Mesenchymal stem cell (in vitro differentiated cells and primary cell): ENCODE measurements at regions not wholly inside any gene's neighbourhood (a gene's known extent, or its start where the extent isn't known, plus 50 kb on each side); places are given as distances from the start of the nearest gene placed in this dataset.
A peak's percentile ranks its signal among the peaks of the same experiment; 100 is the strongest.
"Not testable (repeated sequence)": the region's sequence is repeated elsewhere in the genome, so short reads cannot be mapped to it uniquely, and the experiment has no call there.

Experiments used
- DNase-seq: peaks from one replicate; pipeline ENCODE4 v3.0.0-alpha.2; 2013
- H2AFZ ChIP-seq: one replicate; pipeline ENCODE4 v1.6.1; 2013; ENCODE audit warnings: low read depth, mild to moderate bottlenecking, control low read depth, inconsistent platforms, low read length, moderate library complexity
- H2AK5ac ChIP-seq: 2 replicates; pipeline ENCODE4 v1.6.1; 2013; ENCODE audit warnings: low read length, moderate library complexity, mild to moderate bottlenecking, inconsistent platforms; ENCODE audit not compliant: severe bottlenecking
- H2BK120ac ChIP-seq: one replicate; pipeline ENCODE4 v1.6.1; 2013; ENCODE audit warnings: low read depth, mild to moderate bottlenecking, inconsistent platforms, low read length, moderate library complexity
- H2BK12ac ChIP-seq, 2 experiments: one replicate each; pipeline ENCODE4 v1.6.1; 2013; ENCODE audit warnings: inconsistent platforms in 2 of 2, low read length in 2 of 2, mild to moderate bottlenecking in 2 of 2, moderate library complexity in 2 of 2, control low read depth in 1 of 2
- H2BK15ac ChIP-seq: one replicate; pipeline ENCODE4 v1.6.1; 2013; ENCODE audit warnings: mild to moderate bottlenecking, low read depth, inconsistent platforms; ENCODE audit not compliant: poor library complexity, severe bottlenecking
- H2BK5ac ChIP-seq: 2 replicates; pipeline ENCODE4 v1.6.1; 2013; ENCODE audit warnings: low read depth, mild to moderate bottlenecking, low read length, control low read depth, inconsistent platforms; ENCODE audit not compliant: poor library complexity, severe bottlenecking
- H3K14ac ChIP-seq, 2 experiments: one replicate each; pipeline ENCODE4 v1.6.1; 2013; ENCODE audit warnings: inconsistent platforms in 2 of 2, low read length in 2 of 2, control low read depth in 1 of 2, mild to moderate bottlenecking in 1 of 2, moderate library complexity in 1 of 2
- H3K18ac ChIP-seq, 2 experiments: one replicate each; pipeline ENCODE4 v1.6.1; 2013; ENCODE audit warnings: inconsistent platforms in 2 of 2, low read length in 2 of 2, control low read depth in 1 of 2, low read depth in 1 of 2, mild to moderate bottlenecking in 1 of 2
- H3K23ac ChIP-seq, 2 experiments: one replicate each; pipeline ENCODE4 v1.6.1; 2013; ENCODE audit warnings: inconsistent platforms in 2 of 2, low read length in 2 of 2, mild to moderate bottlenecking in 2 of 2, moderate library complexity in 2 of 2, control low read depth in 1 of 2
- H3K27ac ChIP-seq: 2 replicates; pipeline ENCODE4 v1.5.1; 2013; ENCODE audit warnings: mild to moderate bottlenecking, moderate library complexity, low read length, control low read depth, inconsistent platforms; ENCODE audit not compliant: poor library complexity, severe bottlenecking
- H3K27me3 ChIP-seq, 2 experiments: 2 replicates each; pipeline versions ENCODE4 v1.6.1 to v1.7.0; 2013; ENCODE audit warnings: low read length in 2 of 2, mild to moderate bottlenecking in 2 of 2, moderate library complexity in 2 of 2, control low read depth in 1 of 2, inconsistent platforms in 1 of 2; ENCODE audit not compliant: control insufficient read depth in 1 of 2, insufficient read depth in 1 of 2
- H3K36me3 ChIP-seq, 2 experiments: 2 replicates each; pipeline versions ENCODE4 v1.6.1 to v1.7.0; 2013; ENCODE audit warnings: low read length in 2 of 2, control low read depth in 1 of 2, inconsistent platforms in 1 of 2, low read depth in 1 of 2, mild to moderate bottlenecking in 1 of 2; ENCODE audit not compliant: insufficient read depth in 2 of 2, control insufficient read depth in 1 of 2
- H3K4ac ChIP-seq, 2 experiments: one replicate each; pipeline ENCODE4 v1.6.1; 2013; ENCODE audit warnings: inconsistent platforms in 2 of 2, low read length in 2 of 2, mild to moderate bottlenecking in 2 of 2, moderate library complexity in 2 of 2, control low read depth in 1 of 2, low read depth in 1 of 2
- H3K4me1 ChIP-seq: 2 replicates; pipeline ENCODE4 v1.6.1; 2013; ENCODE audit warnings: low read depth, low read length, control low read depth; ENCODE audit not compliant: control insufficient read depth, insufficient read depth
- H3K4me2 ChIP-seq: 2 replicates; pipeline ENCODE4 v1.6.1; 2013; ENCODE audit warnings: low read length, mild to moderate bottlenecking, inconsistent platforms; ENCODE audit not compliant: poor library complexity, severe bottlenecking
- H3K4me3 ChIP-seq, 2 experiments: 2 replicates each; pipeline versions ENCODE4 v1.5.1 to v1.7.0; 2013; ENCODE audit warnings: low read length in 2 of 2, mild to moderate bottlenecking in 2 of 2, control low read depth in 1 of 2, low read depth in 1 of 2; ENCODE audit not compliant: insufficient read depth in 1 of 2
- H3K79me1 ChIP-seq: replicated peaks from 2 replicates; pipeline ENCODE4 v1.6.1; 2013; ENCODE audit warnings: mild to moderate bottlenecking, control low read depth, low read length, inconsistent platforms; ENCODE audit not compliant: poor library complexity, severe bottlenecking
- H3K9ac ChIP-seq: 2 replicates; pipeline ENCODE4 v1.7.0; 2013; ENCODE audit warnings: mild to moderate bottlenecking, low read length, moderate library complexity
- H3K9me3 ChIP-seq: 2 replicates; pipeline ENCODE4 v1.7.0; 2013; ENCODE audit warnings: mild to moderate bottlenecking, low read length; ENCODE audit not compliant: control insufficient read depth
- H4K8ac ChIP-seq: one replicate; pipeline ENCODE4 v1.6.1; 2013; ENCODE audit warnings: inconsistent platforms, mild to moderate bottlenecking, low read length, moderate library complexity
- H4K91ac ChIP-seq: one replicate; pipeline ENCODE4 v1.6.1; 2013; ENCODE audit warnings: mild to moderate bottlenecking, low read length, inconsistent platforms
- WGBS: methylation state at CpG from one replicate; pipeline ENCODE4 v1.1.7; 2013; ENCODE audit warnings: mixed read lengths; 5-methylcytosine and 5-hydroxymethylcytosine counted together

DNA sequence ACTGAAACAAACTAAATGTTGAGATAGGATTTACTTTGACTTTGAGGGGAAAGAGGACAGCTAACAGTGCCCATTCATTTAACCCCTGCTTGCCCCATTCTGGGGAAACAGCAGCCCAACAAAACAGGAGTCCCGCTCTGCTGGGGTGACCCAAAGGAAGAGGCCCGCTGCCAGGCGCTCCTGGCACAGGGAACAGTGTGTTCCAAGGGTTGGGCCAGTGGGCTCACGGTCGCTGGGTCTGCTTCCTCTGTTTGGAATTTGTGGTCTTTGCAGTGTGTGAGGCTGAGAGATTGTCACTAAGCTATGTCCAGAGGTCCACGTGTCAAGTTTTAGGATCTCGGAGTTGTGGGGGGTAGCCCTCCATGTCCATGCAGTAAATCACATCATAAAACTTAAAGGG, 250.4 kb upstream of the C2CD4B start:
- H3K79me1 ChIP-seq: peaks cover 47% of the 10 kb centered on the region
- WGBS: 88% methylated on average over 5 of the region's 7 CpGs
- H3K9ac ChIP-seq: no peak overlapping the region
- no peak overlapping the region for H3K18ac ChIP-seq
- no peak overlapping the region for H3K4ac ChIP-seq
- H2BK120ac ChIP-seq: no peak overlapping the region
- no peak overlapping the region for H3K23ac ChIP-seq
- no peak overlapping the region for H2BK5ac ChIP-seq
- no peak overlapping the region for H2AK5ac ChIP-seq
- no peak overlapping the region for H2BK15ac ChIP-seq
- H3K4me1 ChIP-seq: peaks cover 10% of the 10 kb centered on the region
- no peak overlapping the region for H4K8ac ChIP-seq
- no peak overlapping the region for H3K27ac ChIP-seq
- peak overlapping the region in 1 of 2 experiments; percentile 26 for H3K14ac ChIP-seq
- H3K4me3 ChIP-seq: no peak overlapping the region
- DNase-seq: no peak
- no peak overlapping the region for H2BK12ac ChIP-seq
- no peak overlapping the region for H2AFZ ChIP-seq
- no peaks in the 10 kb centered on the region for H3K27me3 ChIP-seq
- H3K9me3 ChIP-seq: no peaks in the 10 kb centered on the region
- no peak overlapping the region for H3K4me2 ChIP-seq
- H3K36me3 ChIP-seq: no peaks in the 10 kb centered on the region
- no peak overlapping the region for H4K91ac ChIP-seq

DNA sequence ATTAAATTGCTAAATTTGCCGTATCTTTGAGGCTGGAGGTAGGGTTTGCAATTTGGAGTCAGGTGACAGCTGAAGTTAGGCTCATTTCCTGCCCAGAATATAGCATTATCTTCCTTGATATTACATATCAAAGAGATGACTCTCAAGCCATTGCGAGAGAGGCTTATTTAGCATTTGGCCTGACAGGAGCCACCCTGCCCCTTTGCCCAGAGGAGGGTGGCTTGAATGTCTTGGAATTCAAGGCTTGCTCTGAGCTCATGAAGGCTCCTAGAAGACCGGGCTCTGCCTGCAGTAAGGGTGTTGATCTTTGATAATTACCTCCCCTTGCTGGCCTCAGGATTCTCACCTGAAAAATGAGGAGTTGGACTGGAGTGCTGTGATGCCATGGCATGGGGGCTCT, 251.4 kb upstream of the C2CD4B start:
- no peak overlapping the region for H4K8ac ChIP-seq
- H2AK5ac ChIP-seq: no peak overlapping the region
- 80% methylated on average over 1 of the region's 3 CpGs for WGBS
- H4K91ac ChIP-seq: no peak overlapping the region
- H2BK5ac ChIP-seq: no peak overlapping the region
- H3K4me1 ChIP-seq: peaks cover 12% of the 10 kb centered on the region
- H3K4me3 ChIP-seq: no peak overlapping the region
- H2BK15ac ChIP-seq: no peak overlapping the region
- no peak overlapping the region for H3K23ac ChIP-seq
- no peaks in the 10 kb centered on the region for H3K9me3 ChIP-seq
- no peak overlapping the region for H3K14ac ChIP-seq
- H3K79me1 ChIP-seq: peaks cover 36% of the 10 kb centered on the region
- H3K4ac ChIP-seq: no peak overlapping the region
- H2BK12ac ChIP-seq: no peak overlapping the region
- DNase-seq: no peak
- H3K27ac ChIP-seq: no peak overlapping the region
- no peak overlapping the region for H3K18ac ChIP-seq
- no peak overlapping the region for H2AFZ ChIP-seq
- H3K27me3 ChIP-seq: no peaks in the 10 kb centered on the region
- H3K36me3 ChIP-seq: no peaks in the 10 kb centered on the region
- no peak overlapping the region for H2BK120ac ChIP-seq
- H3K9ac ChIP-seq: no peak overlapping the region
- no peak overlapping the region for H3K4me2 ChIP-seq

DNA sequence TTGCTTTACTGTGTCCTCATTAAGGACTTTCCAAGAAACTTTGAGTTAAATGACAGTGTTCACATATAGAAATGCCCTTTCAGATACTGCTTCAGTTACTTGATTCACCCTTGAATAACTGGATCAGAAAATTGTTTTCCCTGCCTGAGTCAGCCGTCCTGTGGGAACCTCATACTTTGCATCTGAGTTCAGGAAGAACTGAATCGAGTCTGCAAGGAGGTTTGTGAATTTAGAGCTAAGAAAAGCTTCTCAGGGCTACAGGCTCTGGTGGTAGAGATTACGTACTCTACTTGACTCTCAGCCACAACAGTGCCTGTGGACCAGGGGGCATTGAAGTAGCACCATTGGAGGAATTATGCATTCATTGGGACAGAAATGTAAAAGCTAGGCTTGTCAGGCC, 252.4 kb upstream of the C2CD4B start:
- no peak overlapping the region for H2BK15ac ChIP-seq

GRCh38 chr15:62418496-62418895, 253.4 kb upstream of the C2CD4B start:
- not testable (repeated sequence) for H3K14ac ChIP-seq, H2AK5ac ChIP-seq, H2BK120ac ChIP-seq, H3K4ac ChIP-seq, H4K8ac ChIP-seq, H3K23ac ChIP-seq, H2BK12ac ChIP-seq, H3K18ac ChIP-seq, H3K9me3 ChIP-seq, H4K91ac ChIP-seq, H2BK5ac ChIP-seq, H3K9ac ChIP-seq, DNase-seq, H3K27me3 ChIP-seq, H3K27ac ChIP-seq, H2AFZ ChIP-seq, H3K4me2 ChIP-seq, H3K4me3 ChIP-seq, H3K36me3 ChIP-seq, H2BK15ac ChIP-seq
- WGBS: 89% methylated on average over 3 of the region's 3 CpGs
- Histone ChIP-seq H3K4me1 (peaks cover 12% of the 10 kb centered on the region), H3K79me1 (peaks cover 31% of the 10 kb centered on the region)

More for the DNA sequence above, 252.4 kb upstream of the C2CD4B start:
- Histone ChIP-seq H2AK5ac (peak overlapping the region; percentile 52), H3K27me3 (no peaks in the 10 kb centered on the region), H3K27ac (no peak overlapping the region), H3K79me1 (peaks cover 33% of the 10 kb centered on the region), H3K4ac (no peak overlapping the region), H3K4me2 (no peak overlapping the region), H3K36me3 (no peaks in the 10 kb centered on the region), H3K4me1 (peaks cover 12% of the 10 kb centered on the region), H3K4me3 (no peak overlapping the region), H3K23ac (no peak overlapping the region), H4K91ac (no peak overlapping the region), H2AFZ (no peak overlapping the region), H3K9me3 (no peaks in the 10 kb centered on the region), H2BK5ac (no peak overlapping the region), H3K14ac (no peak overlapping the region), H2BK12ac (no peak overlapping the region), H4K8ac (no peak overlapping the region), H3K18ac (no peak overlapping the region), H2BK120ac (no peak overlapping the region), H3K9ac (no peak overlapping the region)
- DNase-seq: no peak
- WGBS: 92% methylated on average over 3 of the region's 3 CpGs
